Globus pallidus (tissue), 1 donor: ENCODE measurements at regions not wholly inside any gene's neighbourhood (a gene's known extent, or its start where the extent isn't known, plus 50 kb on each side); places are given as distances from the start of the nearest gene placed in this dataset.

ENCODE experiments used
- DNase-seq: peaks from one replicate; pipeline ENCODE4 v3.0.0-alpha.2; 2015; ENCODE audit warnings: low spot score

DNA sequence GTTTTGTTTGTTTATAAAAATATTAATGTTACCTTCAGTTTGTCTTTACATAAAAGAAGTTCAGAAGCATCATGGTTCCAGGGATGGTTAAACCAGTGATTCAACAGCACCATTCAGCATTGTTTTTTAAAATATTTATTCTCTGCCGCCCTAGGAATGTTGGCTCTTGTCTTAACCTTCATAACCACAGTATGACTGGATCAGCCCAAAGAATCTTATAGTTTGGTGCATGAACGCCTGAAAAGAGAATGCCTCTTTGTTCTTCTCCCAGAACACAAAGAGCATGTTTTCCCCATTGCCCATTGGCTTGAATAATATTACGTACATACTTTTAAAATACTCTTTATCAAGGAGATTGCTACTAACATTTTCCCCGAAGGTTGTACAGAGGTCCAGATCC, 413.4 kb downstream of the ANXA1 start:
- no peak for DNase-seq

DNA sequence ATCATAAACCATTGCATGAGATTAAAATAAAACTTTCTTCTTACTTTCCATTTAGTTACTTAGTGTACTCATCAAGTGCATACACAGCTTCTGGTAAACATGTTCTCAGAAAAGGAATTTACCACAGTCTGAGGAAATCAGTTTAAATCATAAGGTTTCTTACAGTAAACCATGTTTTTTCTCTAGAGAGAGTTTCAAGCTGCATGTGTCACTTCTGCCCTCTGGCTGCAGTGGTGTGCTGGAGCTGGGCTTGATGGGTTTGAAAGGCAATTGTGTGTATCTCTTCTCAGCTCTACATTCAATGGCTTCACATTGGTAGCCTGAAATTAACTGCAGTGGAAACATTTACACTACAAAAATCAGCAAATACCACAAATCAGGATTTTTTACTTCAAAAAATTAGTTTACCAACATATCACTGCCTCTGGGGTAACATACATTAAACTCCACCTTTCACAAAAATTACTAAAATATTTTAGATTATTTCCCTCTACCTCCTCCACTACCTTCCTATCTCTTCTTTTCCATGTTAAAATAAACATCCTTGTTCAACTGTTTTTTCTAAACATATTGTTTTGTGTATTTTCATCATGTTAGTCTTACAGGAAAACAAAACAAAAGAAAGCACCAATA, 414.3 kb downstream of the ANXA1 start:
- DNase-seq: peak; percentile 70

DNA sequence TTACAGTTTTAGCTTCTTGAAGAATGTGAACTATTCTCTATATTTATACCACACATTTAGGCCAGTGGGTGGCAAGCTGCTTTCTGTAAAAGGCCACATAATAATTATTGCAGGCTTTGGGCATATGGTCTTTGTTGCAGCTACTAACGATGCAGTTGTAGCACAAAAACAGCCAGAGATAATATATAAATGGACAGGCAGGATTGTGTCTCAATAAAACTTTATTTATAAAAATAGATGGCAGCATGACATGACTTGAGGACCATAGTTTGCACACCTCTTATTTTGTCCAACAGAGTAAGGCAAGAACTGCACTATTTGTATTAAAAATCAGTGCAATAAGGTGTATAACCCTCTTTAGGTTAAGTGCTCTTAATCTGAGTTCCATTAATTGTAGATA, 415.0 kb downstream of the ANXA1 start:
- no peak for DNase-seq

DNA sequence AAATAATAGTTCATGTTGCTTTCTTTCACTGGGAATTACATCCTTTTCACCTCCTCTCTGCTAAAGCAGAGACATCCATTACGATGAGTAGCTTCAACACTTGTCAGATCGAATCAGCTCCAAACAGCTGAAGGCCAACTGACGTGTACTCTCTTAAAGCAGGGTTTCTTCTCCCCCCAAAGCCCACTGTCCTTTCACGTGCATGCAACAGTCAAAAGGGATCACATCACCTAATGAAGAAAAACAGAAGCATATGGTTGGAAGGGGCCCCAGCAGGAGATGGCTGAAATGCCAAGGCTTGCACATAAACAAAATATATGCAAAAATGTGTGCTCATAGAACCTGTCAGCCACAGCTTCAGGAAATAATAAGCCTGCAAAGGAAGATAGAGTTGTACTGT, 421.6 kb downstream of the ANXA1 start:
- DNase-seq: no peak

DNA sequence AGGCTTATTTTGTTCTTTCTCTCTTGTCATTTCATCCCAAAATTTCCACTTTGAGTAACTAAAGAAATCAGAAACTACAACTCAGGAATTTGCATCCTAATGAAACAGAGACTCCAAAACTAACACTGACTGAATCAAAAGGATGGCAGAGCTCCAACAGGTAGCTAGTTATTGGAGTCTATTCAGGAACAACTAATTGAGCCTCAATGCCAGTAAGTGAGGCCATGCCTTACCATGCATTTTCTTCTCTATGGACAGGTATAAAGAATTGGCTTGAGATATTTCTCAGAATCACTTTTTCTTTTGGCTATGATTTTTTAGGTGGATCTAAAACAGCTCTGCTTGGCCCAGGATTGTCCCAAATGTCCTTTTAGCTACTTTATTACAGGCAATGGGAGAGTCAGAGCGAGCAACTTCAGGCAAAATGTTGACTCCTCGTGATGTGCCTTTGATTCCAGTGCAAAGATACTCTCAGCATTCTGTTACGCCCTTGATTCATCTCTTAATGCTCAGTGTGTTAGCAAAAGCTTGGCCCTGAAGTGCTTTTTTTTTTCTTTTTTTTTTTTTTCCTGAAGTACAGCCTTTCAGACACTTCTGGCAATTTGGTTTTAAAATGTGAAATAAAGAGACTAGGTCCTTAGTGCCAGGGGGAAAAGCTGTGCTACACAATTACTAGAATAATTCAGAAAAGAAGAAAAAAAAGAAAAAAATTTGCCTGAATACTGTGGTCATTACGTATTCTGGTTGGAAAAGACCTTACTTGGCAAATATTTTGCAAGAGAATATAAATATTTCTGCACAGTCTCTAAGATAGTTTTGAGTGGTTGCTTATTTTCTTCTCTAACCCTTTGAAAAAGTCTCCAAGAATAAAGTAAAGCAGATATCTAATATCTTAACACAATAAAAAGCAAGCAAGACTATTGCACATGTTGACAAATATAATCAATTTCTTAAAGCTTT, 423.7 kb downstream of the ANXA1 start:
- peak; percentile 33 for DNase-seq

DNA sequence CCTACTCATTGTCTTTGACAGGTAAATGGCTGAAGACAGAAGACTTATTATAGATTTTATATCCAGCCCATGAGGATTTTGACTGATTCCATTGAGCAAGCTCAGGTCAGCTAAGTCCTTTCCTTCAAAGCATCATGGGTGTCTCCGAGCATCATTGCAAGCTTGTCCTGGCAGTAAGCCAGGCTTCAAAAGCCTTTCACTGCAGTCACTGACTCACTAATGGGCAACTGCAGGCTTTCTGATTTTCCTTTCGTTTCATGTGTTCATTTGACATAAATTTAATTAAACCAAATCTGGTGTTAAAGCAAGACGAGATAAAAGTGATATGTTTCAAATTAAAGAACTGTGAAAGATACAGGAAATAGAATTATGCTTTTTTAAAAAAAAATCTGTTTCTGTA, 426.2 kb downstream of the ANXA1 start:
- peak; percentile 6 for DNase-seq

DNA sequence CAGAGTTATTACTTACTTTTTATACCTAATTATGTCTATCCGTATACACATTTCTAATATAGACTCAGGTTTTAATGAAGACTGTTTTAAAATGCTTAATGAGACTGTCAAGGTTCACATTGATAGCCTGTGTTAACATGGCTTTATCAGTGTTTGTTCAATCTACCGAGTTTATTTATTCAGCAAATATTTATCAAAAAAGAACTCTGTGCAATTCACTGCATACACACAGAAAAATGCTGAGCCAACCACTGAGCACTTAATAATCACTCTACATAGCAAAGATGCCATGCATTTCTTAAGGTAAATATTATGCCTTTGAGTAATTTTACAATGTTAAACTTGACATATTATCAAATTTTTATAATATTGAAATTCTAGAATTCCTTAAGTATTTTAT, 428.2 kb downstream of the ANXA1 start:
- no peak for DNase-seq

DNA sequence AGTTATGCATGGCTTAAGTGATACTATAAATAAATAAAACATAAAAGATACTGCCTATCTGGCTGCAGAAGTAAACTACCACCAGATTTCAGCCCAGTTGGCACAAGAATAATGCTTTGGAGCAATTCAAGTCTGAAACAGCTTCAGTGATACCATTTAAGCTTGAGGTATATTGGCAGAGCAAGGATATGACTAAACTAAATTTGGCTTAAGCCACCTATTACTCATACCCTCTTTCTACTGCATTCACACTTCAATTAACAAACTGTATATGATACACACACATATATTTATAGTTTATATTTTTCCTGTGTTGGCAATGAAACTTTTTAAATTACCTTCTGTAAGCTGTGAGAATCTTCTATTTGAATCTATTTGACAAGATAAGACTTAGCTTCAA, 431.9 kb downstream of the ANXA1 start:
- DNase-seq: no peak

DNA sequence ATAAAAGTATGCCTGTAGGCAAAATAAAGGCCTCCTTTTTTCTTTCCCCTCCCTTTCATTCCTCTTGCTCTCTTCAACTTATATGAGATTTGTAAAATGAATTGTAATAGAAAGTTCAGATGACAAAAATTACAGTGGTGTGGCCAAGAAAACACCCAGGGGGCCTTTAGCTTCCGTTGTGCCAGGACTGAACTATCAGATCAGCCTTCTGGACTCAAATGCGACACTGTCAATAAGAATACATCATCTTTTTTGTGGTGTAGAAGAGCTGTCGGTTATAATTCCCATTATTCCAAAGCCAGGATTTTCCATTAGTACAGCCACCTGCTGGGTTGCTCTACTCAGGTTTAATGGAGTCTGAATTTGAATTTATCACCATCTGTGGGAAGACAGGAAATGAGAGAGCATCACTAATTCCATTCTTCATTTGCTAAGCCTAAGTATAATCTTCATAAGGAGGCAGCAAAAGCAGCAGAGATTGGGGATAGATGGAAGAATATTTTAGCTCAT, 443.4 kb downstream of the ANXA1 start:
- DNase-seq: no peak

DNA sequence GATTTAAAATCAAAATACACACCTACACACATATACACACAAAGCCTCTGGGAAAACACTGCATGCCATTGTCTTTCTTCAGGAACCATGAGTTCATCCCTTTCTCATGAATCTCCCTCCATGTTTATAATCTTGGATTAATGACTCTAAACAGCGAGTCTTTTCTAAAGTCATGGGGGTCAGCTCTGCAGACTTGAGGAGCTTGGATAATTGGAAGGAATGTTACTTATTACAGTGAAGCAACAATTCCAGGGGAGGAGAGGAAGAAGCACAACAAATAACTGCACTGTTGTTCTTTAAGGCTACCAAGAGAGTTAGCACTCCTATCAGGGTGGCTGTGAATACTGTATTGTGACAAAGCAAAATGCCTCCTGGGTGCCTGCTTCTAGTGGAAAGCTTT, 444.7 kb downstream of the ANXA1 start:
- DNase-seq: no peak

DNA sequence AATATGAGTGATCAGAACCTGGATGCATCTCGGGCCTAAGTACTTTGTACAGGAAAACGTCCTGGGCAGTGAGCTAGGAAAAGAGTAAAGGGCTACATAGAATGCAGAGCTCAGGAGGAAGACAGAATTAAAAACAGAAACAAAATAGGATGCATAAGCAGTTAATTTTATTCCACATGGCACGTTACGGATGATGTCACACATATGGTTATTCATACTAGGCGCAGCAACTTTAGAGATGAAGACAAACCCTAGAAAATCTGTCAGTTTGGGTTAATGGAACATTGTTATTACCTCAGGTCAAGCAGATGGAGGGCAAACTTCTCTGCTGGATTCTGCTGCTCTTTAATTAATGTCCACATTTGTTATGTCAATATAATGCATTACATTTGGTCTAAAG, 445.4 kb downstream of the ANXA1 start:
- no peak for DNase-seq

DNA sequence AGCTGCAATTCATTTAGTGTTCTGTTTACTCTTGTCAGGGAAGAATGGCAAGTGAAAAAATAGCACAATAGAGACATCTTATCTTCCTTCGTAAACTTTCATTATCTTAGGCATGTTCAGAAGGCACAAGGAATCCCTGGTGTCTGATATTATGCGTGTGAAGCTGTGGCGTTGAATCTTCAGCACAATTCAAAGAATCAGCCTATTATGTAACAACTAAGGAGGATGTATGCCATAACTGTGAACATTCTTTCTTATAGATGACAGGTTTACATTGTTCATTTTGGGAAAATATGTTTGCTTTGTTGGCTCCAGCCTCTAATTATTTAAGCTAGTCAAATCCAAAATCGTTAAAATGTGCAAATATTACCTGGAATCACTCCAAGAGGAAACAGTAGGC, 446.1 kb downstream of the ANXA1 start:
- DNase-seq: no peak

DNA sequence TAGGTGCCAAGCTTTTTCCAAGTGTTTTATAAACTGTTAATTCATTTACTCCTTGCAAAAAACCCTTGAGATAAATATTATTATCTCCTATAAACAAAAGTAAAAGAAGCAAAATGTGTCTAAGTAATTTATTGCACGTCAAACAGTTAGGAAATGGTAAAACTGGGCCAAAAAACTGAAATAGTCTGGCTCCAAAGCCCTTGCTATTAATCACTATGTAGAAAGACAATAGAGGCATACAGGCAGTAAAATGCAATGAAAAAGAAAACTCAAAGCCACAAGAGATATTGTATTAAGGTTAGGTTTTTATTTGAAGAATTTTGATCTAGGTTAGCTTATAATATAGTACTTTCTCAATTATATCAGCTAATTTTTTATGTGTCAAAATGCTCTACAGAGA, 457.7 kb downstream of the ANXA1 start:
- DNase-seq: no peak

DNA sequence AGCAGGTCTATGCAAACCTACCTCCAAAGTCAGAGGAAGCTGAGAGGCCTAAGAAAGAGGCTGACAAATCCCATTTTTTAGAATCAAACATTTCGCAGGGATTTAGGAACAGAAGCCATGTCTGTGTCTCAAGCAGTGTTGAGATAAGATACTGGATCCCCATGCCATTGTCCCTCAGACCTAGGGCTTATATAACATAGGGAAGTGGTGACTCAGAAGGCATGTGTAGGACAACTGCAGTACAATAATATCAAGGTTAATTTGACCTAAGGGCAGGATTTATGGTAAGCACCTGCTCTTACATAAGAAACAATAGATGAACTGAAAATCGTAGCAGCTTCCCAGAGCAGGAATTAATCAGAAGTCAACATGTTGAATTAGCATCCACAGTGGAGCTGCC, 459.4 kb downstream of the ANXA1 start:
- no peak for DNase-seq

DNA sequence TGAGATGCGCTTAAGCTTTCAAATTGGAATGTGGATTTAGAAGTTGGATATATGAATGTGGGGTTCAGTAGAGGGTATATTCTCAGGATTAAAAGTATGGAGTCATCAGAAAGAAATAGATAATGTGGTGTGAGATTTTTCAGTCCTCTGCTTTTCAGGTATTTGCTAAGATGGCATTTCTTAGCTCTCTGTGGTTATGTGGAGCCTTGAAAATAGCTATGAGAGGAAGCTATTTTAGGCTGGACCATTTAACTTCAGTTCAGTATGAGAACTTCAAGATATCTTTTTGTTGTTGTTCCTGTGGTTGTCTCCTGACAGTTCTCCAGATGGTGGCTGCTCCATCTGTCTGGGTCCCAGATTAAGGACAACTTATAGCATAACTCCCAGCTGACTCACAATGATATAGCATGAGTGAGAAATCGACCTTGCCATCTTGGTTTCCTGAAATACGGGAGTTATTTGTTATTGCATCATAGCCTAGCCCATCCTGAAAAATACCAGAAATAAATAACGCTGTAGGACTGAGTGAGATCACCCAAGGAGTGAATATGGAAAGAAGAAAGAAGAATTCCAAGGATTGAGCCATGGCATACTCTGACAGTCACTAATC, 461.5 kb downstream of the ANXA1 start:
- no peak for DNase-seq

DNA sequence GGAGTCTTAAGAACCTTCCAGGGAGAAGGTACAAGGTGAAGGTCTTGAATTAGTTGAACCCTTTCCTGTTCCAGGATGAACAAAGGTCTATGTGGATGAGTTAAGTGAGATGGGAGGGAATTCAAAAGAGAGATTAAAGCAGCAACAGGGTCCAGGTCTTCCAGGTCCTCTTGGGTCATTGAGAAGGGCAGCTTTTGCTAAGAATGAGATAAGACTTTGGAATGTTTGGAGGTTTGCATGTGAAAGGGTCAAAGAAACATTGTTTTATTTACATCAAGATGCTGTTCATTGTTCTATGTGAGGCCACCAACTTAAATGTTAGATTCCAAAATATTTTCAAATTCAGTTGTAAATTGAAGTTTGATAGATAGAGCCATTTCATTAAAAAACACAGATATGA, 463.9 kb downstream of the ANXA1 start:
- no peak for DNase-seq

DNA sequence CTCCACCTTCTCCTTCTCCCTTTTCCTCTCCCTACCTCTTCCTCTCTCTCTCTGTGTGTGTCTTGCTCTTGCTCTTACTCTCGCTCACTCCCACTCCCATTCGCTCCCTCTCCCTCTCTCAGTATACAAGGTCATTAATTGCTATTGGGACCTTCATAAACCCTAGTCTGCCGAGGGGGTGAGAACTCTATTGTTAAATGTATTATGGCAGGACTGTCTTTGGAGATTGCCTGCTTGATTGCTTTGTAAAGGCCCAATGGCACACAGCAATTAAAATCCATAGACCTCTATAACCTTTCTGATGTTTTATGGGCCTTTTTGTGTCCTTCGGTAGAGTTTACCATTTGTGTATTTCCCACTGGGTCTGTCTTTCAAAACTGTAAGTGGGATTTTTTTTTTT, 465.9 kb downstream of the ANXA1 start:
- DNase-seq: no peak

DNA sequence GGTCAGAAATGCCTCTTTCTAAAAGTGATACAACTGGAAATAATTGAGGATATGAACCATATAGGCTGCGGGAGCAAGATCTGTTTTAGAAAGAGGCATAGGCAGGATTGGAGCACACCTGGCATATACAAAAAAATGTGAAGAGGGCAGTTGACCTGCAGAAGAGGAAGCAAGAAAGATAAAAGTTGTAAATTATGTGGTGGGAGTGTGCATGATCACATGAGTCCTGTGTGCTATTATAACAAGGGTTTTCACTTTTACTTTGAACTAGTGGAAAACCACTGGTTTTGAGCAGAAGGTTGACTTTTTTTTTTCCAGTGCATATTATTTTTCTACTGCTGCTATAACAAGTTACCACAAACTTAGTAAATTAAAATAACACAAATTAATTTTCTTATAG, 489.3 kb downstream of the ANXA1 start:
- no peak for DNase-seq

DNA sequence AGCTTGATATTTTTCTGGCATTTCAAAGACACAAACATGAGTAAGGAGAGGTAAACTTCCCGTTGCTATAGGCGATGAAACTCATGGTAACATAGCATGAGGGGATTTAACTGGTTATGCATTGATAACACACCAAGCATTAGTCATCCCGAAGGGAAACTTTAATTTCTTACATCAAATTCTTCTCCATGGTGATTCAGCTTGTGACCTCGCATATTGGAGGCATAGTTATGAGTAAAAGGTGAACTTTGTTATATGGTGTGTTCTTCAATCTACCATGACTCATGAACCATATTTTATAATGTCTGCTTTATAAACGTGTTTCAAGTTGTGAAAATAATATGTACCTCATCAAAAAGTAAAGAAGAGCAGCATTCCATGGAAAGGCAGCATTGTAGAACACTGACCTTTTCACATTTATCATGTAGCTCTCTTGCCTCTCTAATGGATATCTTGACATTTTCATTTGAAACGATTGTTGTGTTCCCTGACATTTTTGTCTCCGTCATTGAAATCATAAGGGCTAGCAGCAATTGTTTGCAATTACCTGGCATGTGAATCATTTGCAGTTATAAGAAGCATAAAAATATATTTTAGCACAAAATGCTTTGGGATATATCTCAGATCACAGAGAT, 491.8 kb downstream of the ANXA1 start:
- DNase-seq: no peak

DNA sequence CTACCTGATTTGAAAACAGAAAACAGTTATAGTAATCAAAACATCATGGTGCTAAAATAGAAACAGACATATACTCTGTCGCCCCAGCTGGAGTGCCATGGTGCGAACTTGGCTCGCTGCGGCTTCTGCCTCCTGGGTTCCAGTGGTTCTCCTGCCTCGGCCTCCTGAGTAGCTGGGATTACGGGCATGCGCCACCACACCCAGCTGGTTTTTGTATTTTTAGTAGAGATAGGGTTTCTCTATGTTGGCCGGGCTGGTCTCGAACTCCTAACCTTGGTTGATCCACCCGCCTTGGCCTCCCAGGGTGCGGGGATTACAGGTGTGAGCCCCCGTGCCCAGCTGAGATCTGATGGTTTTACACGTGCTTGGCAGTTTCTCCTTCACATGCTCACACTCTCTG, 495.9 kb downstream of the ANXA1 start:
- no peak for DNase-seq

DNA sequence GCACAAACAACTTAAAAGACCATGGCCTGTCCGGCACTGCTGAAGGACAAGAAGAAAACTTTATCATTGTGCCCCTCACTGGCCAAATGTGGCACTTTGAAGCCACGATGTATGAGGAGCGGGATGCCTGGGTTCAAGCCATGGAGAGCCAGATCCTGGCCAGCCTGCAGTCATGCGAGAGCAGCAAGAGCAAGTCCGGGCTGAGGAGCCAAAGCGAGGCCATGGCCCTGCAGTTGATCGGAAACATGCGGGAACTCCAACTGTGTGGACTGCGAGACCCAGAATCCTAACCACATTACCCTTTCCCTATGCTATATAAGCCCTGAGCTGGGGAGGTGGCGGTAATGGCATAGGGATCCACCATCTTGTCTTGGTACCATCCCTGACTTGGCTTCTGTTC, 497.9 kb downstream of the ANXA1 start:
- no peak for DNase-seq

DNA sequence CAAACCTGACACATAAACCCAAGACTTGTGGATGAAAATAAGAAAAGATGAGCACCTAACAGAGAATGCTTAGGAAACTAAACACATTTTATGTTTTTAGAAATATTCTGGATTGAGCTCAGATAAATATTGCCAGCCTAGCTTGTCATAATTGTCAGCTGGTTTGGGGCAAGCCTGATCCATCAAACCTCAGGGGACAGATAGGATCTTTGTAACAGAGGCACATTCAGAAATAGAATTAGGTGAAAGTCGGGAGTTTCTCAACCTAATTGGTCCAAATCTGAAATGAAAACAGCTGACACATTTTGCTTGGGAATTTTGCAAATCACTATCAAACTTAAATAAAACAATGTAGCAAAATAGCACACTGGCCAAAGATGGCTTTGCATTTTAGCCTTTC, 503.7 kb downstream of the ANXA1 start:
- no peak for DNase-seq

DNA sequence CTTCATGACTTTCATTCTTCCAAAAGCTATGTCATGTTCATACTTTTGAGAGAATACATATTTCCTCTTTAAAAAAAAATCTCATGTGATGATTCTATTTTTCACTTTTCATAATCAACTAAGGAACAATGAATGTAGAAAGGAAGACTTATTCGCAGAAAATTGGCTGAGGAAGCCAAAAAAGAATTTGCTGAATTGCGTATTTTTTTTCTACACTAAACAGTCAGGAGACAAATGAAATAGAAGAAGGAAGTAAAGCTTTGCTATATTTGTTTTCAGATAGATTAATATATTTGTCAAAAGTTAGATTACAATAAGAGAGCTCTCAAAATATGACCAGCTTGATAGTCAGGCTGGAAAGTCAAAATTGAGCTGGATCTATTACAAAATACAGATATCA, 504.2 kb downstream of the ANXA1 start:
- no peak for DNase-seq
